NCI-H226 (cell line): ENCODE measurements at regions not wholly inside any gene's neighbourhood (a gene's known extent, or its start where the extent isn't known, plus 50 kb on each side); places are given as distances from the start of the nearest gene placed in this dataset.
A peak's percentile ranks its signal among the peaks of the same experiment; 100 is the strongest.

Experiments
- DNase-seq: peaks from one replicate; pipeline ENCODE4 v3.0.0-alpha.2; 2015

DNA sequence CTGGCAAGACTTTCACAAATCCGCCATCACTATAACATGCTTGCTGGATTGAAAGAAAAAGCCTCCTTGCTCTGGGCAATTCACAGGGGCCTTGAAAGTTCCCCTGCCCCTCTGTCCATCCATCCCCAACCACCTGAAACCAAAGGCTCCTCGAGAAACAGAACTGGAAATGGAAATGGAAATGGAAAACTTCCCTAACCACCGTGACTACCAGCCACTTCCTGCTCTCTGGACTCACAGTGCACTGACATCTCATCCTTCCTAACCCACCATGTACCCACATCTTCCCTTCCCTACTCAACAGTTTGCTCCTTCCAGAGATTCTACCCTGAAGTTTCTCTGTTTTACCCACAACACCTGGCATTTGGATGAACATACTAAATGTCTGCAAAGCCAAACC is 603.6 kb upstream of the DIPK2B start:
- no peak for DNase-seq

DNA sequence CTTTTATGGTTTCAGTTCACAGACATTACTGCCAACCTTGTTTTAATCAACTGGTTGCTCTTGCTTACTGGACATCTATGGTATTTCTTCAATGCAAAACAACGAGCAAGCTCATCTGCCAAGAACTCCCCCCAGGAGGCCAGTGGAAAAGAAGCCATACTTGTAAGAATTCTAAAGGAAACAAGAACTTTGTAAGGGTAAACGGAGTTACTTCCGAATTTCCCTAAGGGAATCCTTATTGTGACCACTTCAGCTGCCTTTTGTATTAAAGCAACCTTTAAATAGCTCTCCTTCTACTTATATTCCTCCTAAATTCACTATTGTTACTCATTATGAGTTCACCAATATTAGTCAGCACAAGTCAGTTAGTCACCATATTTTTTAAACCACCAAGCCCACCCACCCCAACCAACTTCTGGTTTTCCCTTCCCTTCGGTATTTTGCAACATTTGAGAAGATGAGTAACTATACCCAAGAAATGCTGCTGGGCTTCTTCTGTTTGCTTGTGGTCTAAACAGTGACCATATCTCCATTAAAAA is 602.8 kb upstream of the DIPK2B start:
- peak; percentile 78 for DNase-seq

DNA sequence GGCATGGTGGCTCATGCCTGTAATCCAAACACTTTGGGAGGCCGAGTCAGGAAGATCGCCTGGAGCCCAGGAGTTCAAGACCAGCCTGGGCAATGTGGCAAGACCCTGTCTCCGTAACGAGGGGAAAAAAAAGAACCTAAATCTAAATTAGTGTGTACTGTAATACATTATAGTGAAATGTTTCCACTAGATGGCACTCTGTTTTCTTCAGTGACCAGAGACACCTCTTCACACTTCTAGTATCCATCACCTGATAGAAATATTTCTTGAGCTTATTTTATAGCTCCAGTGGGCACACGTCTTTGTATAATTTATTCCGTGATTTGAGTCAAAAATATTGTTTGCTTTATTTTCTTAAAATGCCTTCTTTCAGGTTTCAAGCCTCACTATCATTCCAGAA is 600.9 kb upstream of the DIPK2B start:
- DNase-seq = peak; percentile 33

DNA sequence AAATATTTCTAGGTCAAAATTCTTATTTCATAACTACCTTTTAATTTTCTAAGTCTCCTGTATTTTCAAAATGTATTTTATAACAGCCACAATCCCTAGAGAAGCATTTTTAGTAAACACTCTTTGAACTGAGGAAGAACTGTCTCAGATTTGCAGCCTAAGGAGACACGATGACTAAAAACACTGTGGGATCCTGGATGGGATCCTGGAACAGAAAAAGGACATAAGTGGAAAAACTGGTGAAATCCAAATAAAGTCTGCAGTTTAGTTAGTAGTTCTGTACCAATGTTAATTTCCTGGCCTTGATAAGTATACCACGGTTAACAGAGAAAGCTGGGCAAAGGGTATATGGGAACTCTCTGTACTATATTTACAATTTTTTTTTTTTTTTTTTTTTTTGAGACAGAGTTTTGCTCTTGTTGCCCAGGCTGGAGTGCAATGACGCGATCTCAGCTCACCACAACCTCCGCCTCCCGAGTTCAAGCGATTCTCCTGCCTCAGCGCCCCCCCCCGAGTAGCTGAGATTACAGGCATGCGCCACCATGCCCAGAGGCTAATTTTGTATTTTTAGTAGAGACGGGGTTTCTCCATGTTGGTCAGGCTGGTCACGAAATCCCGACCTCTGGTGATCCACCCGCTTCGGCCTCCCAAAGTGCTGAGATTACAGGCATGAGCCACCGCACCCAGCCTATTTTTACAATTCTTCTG is 600.2 kb upstream of the DIPK2B start:
- peak; percentile 26 for DNase-seq

DNA sequence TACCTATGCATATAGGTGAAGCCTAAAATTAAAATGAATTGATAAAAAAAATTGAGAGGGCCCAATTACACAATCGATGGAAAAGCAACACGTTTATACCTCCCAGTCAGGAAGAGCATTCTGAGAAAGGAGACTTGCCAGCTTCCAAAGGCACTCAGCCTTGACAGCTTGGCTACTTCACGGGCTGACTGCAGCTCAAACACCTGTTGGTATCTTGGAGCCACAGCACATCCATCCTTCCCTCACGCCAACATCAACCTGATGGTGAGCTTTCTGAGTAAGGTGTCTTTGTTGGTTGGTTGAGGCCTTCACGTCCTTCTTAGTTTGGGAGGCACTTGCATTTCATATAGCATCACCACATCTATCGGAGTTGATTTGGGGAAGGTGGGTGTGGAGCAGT is 598.9 kb upstream of the DIPK2B start:
- DNase-seq = no peak

DNA sequence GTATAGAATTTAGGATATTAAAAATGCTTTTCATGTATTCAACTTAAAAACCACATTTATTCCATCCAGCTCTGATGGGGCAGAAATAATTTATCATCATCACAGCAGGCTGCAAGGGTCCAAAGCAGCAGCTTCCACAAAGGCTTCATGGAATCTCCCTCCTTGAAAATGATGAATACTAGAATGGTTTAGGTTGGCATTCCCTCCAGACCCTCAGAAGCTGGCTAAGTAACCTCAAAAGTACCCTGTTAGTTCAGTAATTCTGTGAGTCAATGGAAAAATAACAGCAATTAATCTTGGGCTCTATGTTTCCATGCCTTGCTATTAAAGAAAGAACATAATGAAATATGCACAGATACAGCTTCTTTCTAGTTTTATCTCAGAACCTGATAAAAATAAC is 594.9 kb upstream of the DIPK2B start:
- DNase-seq = no peak

DNA sequence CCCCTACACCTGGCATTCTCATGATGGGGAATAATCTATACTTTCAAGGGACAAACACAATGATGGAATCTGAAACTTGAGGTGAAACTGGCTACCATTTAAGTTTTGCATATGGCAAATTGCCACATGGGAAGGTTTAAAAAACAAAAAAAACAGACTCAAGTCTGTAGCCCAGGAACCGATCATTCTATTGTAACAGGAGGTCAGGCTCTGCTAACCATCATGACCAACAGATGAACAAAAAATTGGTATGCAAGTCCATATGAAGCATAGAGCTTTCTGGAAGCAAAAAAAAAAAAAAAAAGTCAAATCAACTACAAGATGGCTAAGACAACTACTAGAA is 594.3 kb upstream of the DIPK2B start:
- DNase-seq = no peak

DNA sequence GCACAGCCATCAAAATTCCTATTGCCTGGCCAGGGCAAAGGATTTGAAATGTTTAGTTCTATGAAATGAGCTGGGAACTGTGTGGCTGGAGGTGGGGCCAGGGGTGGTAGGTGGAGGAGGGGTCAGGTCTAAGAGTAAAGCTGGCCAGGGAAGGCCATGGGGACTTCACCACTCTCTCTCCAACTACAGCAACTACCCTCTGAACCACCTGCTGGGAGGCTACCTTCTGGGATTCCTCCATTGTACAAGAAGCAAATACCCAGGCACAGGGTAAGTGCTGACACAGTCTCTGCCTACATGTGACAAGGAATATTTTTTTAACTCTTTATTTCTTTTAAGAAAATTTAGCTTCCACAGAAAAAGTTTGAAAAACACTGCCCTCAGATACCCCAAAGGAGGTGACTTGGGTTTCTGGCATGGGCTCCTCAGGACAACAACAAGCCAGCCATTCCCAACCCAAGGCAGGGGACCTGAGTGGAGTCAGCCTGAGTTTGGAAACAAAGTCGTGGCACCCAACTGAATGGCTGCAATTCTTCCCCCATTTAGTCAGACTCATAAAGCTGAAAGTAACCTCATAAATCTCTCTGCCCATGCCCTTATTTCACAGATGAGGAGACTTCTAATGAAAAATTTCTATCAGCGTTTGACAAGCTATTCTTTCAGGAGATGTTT is 593.8 kb upstream of the DIPK2B start:
- DNase-seq = no peak

DNA sequence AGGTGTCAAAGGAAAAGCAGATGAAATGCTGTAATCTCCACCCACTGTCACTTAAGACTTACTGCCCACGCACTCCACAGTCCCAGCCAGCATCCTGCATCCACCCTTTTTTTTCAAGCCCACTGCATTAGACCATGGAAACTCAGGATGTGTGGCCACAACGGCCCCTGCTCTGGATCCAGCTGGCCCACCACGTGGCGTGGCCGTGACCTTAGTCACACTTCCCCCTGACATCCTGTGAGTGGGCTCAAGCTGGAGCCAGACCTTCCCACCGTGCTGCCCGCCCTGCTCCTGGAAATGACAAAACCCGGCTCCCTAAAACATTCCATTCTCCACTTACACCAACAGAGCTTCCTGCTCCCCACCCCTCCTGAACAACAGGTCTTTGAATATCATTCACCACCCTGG is 588.3 kb upstream of the DIPK2B start:
- DNase-seq = peak; percentile 14

DNA sequence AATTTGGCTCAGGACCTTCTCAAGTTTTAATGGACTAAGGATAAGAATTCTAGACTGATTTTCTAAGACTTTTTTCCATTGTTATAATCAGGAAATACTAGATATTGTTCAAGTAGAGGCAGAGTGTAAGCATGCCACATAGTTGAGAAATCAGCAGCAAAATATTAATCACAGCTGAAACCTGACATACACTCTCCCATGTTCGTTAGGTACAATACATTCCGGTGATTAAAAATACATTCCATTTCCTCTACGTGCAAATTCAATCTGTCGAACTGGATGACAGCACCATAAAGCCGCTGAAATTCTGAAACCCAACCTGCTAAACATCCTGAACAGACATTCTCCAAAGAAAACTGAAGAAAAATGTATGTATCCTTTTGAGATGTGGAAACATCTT is 587.6 kb upstream of the DIPK2B start:
- DNase-seq = peak; percentile 57

DNA sequence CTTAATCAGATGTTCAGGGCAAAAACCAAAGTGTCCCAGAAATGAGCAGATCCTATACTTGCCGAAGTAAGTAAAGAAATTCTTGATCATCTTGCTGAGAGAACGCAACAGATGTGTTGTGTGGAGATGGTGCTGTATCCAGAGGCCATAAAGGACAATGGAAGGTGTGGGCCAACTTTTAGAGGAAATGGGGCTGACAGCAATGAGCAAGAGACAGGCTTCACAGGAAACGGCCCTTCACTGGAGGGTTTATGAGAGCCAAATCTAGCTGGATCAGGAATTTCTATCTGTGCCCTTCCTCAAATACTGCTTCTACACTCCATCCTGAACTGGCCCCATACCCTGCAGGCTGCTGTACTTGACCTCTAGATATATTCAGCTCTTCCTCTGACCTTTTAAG is 583.9 kb upstream of the DIPK2B start:
- no peak for DNase-seq

DNA sequence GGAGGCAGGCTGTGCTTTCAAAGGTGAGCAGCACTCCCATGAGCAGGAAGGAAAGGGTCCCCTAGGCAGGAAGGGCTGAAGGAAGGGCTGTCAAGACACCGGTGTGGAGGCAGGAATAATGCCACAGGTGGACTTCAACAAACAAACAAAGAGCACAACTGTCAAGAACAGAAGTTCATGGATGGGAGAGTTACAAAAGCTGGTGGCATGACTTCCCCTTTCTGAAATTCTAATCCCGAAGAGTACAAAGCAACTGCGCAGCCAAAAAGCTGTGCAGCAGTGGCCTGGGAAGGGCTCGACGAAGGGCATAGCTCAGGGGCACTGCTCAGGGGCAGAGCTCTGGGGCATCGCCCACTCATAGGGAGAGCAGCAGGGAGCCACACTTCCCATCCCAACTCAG is 582.3 kb upstream of the DIPK2B start:
- DNase-seq = no peak

DNA sequence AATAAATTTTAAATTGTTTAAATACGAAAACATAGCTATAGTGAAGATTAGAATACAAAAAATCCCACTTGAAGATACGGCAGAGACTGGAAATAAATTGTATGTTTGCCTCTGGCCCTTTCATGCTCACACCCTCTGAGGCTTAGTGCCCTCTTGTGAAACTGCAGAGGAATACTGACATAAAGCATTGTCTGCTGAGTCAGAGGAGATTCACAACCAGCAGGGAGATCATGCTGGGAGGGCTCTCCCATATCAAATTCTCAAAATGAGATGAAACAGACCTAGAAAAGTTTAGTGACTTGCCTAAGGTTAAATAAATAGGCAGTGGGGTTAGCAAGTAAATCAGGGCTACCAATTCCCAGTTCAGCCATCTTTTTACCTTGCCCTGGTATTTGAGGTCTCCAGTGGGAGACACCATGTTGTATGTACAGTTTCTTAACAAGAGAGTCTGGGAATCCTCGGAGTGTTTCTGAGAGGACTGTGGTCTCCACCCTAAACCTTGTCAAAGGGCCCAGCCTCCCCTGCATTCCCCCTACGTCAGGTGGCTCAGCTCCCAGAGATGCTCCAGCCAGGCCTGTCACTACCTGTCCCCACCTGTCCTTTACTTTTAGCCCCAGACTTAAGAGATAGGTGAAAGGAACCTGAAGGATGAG is 581.4 kb upstream of the DIPK2B start:
- peak; percentile 64 for DNase-seq

DNA sequence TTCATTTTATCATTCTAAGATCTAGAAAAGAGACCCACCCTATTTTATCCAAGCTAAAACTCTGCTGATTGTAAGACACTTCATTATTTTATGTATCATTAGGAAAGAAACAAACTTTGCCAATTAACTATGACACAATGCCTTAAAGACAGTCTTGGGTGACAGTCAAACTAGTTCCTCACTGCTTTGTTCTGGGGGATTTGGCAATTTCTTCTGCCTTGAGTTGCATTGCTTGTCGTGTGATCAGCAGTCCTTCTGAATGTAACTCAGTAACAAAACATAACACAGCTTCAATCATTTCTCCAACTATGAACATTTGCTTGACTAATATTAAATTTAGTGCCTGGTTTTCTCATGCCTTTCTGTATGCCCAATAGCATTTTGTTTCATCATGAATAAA is 577.9 kb upstream of the DIPK2B start:
- DNase-seq = no peak

DNA sequence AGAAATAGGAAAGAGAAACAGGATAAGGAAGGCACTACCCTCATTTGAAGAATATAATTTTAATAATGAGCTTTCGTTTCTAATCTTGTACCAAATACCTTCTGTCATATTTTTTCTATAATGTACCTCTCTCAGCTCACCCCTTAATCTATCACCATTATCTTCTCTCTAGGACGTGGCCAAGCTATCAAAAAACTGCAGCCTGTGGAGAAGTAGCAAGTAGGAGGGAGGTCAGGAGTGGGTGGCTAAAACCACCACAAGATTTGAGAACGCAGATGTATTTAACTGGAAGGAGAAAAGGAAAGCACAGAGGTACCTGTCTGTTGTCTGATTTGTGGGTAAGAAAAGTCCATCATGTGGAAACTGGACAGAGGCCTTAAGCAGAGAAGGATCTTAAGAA is 576.7 kb upstream of the DIPK2B start:
- no peak for DNase-seq

DNA sequence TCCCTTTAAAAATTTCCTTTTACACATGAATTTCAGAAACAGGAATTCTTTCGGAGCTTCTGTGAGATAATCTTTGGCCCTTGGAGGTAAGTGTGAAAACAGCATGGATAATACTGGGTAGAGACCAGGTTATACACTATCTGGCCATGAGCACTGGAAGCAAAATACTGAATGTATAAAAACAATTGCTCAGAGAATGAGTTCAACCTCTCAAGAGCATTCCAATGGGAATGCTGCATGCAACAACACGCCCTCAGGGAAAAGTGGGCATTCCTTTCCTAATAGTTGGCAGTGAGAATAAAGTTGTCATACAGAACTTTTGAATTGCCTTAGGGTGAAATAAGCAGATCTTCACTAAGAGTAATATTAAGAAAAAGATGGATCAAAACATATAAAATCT is 574.8 kb upstream of the DIPK2B start:
- peak; percentile 77 for DNase-seq

DNA sequence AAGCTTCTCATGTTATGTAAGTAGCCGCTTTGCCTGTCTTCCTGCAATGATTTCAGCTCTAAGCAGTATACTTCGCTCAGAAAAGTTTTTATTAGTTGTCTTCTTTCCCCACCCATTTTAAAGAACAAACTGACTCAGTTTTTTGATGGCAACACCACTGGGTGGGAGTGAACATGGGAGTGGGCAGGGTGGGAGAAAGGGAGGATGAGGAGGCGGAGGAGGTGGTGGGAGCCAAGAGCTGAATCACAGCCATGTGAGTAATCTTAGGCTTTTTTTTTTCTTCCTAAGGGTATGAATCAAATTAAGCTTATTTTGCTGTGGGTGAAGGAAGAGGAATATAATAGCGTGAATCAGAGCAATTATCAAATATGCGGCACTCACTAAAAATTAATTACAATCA is 574.3 kb upstream of the DIPK2B start:
- DNase-seq = peak; percentile 80

DNA sequence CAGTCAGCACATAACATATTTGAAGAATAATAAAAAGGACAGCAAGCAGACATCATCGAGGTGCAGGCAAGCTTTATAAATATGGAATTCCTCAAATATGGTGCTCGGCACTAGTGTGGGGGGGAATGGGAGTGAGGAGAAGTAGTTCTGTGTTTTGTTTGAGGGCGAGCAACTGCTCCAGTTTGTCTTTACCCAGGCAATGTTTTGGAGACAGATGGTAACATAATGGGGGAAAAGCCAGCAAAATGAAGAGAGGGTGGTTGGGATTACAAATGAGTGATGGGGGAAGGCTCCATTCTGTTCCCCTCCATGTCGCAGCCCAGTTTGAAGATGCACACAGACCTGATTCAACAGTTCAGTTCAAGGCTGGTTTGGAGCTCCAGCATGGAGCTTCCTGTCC is 572.9 kb upstream of the DIPK2B start:
- no peak for DNase-seq

DNA sequence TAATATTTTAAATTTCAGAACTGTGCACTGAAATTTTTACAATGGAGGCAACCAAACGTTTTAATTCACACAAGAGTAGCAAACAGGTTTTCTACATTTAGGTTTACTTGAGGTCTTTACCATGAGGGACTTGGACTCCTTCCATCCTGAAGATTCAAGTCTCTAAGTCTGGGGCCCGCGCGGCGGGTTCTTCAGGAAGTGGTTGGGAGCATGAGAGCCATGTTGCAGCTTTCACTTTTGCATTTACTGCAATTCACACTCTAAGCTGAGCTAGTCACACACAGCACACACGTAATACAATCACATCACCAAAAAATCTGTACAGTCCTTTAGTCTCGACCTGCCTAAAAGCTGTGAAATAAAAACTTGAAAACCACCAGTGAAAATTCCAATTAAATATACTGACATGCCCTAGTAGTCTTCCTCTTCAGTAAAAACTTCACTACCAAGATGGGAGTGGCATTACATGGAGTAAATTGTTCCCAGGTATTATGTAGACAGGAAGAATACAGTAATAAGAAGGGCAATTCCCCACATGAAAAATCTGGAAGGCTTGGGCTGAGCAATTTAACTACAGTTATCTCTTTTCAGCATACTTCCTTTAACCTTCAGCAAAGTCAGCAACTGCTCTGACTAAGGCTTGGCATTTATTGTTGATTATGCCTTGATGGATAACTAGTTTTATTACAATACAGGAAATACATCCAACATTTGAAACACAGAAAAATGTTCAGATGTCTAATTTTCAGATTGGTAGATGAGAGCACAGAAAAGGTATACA is 571.1 kb upstream of the DIPK2B start:
- DNase-seq = peak; percentile 44

DNA sequence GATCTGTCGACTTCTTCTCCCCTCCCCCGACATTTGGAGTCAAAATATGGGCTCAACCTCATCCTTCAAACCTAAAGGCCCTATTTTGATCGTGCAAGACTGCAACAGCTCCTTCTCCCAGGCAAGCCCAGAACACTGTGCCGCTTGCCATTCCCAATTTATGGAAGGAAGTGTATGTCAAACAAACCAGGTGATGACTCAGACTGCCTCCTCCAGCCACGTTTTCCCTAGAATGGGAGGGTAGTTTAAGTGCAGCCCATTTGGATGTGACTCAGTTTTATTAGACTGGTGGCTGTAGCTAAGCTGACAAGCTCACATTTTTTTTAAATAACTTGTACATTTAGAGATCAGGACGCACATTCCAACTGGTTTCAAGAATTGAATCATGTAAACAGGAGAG is 570.4 kb upstream of the DIPK2B start:
- DNase-seq = peak; percentile 87

DNA sequence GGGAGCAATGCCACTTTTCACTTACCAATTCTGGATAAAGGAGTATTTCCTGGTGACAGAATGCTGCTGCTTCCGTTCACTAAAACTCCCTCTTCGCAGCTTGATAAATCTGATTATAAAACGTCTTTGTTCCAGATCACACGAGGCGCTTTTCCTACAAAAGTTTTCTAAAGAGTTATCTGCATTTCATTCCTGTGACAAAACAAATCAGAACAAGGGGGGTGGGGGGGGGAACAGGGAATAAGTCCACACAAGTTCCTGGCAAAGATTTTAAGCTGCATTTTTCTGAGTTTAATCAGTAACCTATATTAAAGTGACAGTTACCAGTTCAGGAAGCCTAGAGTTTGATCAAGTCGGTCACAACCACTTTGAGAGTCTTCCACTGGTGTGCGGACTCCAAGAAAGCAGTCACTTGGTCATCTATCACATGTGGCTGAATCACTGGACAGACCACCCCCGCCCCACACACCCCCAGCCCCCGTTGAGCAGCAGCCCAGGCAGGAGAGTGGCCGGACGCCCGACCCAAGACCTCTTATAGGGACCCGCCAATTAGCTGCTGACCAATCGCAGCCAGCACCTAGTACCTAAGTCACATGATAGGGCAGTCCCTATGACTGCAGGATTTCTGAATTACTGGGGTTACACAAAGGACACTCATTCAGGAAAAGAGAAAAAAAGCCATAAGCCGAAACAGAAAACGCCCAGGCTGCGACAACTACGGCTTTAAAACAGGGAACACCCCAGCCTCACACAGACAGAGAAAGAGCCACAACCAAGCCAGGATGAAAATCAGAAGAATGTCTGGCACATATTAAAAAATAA is 569.3 kb upstream of the DIPK2B start:
- DNase-seq = peak; percentile 77

DNA sequence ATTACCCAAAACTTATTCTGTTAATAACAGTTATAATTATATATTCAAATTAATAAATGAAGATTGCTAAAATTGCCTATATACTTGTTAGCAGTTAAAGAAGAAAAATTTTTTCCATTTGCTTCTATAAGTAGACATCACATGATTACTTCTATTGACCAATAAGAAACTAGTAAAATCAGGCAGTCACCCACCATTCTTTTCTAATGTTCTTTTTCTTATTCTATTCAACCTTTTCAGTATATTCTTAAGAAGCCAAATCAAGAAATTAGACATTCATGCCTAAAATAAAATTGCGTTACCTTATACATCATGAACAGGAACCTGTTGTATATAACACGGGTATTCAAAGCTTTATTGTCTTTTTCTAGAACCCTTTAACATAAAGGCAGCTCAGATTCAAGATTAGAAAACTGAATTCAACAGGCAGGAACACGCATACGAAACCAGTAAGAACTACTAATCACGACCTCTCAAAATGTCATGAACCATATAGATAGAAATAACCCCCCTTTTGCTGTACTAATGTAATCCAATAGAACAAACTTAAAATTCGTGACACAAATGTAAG is 568.1 kb upstream of the DIPK2B start:
- no peak for DNase-seq
